GM21619 (cell line): ENCODE measurements at regions not wholly inside any gene's neighbourhood (a gene's known extent, or its start where the extent isn't known, plus 50 kb on each side); places are given as distances from the start of the nearest gene placed in this dataset.
A peak's percentile ranks its signal among the peaks of the same experiment; 100 is the strongest.

Source experiments
- ATAC-seq: cut with Tn5 transposase; IDR thresholded peaks from one replicate; pipeline ENCODE4 v1.9.1; 2021; ENCODE audit not compliant: unreplicated experiment

DNA sequence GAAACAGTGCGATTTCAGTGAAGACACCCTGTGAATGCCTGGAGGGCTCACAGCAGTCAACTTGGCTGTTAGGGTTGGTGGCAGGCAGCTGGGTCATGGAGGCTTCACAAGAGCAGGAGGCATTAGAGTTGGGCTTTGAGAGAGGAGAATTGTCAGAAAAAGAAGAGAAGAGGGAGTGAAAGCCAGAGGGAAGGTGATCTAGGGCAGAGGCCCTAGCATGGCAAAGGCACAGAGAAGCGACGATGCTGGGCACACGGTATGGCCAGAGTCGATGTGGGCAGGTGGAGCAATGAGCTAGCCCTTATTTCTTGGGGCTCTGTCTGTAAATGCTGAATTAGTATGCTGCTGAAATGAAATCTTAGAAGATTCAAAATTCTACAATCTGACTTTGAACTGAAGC is 52.6 kb upstream of the OLFM4 start:
- no peak for ATAC-seq

DNA sequence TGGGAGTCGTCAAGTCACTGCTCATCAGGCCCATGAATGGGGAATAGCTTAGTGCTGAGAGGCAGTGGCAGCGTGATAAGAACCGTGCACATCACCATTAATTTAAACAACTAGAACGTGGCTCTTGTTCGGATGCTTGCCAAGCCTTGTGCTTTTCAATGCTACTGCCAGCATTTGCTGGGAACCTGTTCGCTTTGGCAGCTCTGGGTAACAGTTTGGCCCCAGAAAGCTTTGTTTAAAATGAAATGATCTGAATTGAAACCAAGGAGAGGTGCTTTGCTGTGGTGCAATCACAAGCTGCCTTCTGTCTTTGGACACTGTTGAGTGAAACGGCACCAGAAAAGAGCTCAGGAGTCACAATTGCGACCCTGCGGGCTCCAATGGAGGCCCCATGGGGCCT is 53.5 kb upstream of the OLFM4 start:
- ATAC-seq = no peak

DNA sequence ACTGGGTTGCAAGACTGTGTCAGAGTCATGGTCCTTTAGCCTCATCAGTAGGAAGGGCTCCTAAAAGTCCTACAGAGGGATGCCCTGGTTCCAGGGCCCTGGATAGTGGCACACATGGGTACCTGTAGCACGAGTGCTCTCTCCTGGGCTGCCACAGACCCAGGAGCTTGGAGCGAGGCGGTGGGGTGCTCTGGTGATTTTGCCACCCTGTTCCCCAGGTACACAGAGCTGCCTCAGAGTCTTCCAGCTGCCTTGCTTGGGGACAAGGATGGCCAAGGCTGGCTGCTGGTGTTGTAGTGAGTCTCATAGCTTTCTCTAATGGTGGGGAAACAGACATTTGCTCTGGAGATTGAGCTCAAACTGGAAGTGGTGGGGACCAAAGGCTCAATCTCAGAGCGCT is 53.9 kb upstream of the OLFM4 start:
- no peak for ATAC-seq

DNA sequence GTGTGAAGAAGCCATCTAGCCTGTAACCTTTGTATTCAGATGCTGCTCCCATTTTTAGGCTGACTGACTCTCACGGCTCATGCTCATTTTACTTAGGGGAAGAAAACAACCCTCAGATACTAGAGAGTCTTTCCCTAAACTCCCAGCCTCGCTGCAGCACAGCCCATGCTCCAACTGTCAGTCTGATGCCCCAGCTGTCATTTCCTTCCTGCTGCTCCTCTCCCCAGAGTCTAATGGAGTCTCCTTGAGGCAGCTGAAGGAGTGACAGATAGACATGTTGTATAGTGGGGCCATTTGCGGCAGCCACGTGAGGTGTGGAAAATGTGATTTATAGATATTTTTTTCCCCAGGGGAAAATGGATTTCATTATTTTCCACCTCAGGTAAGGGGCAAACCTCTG is 59.2 kb upstream of the OLFM4 start:
- no peak for ATAC-seq

DNA sequence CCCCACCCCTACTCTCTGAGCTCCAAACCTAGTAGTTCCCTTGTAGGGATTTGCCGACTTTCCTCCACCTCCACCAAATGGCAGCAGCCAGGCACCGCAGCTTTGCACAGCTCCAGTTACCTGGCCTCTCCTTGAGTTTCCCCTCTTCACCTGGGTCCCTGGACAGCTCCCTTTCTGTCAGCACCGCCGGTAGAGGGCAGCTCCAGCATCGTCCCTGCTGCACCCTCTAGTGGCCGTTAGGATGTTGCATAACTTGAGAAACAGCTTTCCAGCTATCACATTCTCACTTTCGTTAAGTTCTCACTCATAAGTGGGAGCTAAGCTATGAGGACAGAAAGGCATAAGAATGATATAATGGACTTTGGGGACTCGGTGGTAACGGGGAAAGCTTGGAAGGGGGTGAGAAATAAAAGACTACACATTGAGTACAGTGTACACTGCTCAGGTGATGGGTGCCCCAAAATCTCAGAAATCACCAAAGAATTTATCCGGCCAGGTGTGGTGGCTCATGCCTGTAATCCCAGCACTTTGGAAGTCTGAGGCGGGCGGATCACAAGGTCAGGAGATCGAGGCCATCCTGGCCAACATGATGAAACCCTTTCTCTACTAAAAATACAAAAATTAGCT is 60.4 kb upstream of the OLFM4 start:
- peak; percentile 99 for ATAC-seq

DNA sequence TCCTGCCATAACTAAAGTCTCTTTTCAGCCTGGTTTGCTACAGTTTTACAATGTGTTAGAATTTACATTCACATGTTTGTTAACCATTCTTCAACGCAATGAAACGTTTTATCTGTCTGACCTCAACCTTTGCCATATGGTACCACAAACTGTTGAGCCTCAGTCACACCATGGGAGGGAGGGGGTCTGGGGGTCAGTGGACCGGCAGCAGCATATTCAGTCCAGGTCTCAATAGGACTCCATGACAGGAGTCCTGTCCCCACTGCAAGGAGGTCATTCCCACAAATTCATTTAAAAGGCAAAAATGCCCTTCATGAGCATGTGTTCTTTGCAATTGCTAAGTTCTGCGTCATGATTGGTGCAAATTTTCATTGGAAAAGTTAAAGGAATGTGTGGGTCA is 66.6 kb upstream of the OLFM4 start:
- no peak for ATAC-seq

DNA sequence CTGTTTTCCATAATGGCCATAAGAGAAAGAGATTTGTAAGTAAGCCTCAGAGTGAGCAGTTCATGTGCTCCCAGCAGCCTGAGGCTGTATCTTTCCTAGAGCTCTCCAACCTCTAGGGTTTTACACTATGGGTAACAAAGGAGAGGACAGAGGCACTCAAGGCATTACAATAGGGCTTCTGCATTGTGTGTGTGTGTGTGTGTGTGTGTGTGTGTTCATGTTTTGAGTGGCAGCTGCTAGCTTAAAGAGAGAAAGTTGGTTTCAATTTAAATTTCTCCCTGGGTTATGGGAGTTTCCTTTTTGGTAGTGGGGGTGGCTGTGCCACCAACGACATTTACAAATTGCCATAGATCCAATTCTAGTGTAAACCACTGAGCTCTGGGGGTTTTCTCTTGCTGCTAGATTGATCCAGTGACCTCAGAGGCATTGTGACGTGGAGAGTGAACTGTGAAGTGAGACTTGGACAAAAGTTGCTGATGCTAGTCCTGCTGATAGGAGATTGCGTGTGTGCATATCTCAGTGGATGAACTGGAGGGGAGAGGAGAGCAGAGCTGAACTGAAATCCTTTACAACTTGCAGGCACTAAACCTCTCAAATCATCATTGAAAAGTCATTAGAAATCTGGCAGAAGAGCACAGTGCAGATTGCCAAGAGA is 67.2 kb upstream of the OLFM4 start:
- ATAC-seq = no peak

DNA sequence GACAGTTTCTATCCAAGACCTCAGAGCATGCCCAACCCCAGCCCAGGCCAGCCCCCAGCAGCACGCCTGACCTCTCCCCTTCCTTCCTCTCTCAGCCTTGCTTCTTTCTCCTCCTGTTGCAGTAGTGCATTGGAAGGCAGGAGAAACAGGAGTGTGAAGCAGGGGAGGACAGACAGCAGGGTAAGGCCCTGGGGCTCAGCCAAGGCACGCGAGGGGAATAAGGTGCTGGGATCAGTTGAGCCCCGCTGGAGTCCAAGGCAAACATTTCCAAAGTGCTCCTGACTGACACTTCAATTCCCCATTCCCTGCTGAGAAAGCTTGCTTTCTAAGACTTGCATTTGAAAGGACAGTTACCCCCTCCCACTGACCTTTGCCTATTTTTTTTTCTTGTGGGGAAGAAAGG is 73.1 kb upstream of the OLFM4 start:
- ATAC-seq = no peak

DNA sequence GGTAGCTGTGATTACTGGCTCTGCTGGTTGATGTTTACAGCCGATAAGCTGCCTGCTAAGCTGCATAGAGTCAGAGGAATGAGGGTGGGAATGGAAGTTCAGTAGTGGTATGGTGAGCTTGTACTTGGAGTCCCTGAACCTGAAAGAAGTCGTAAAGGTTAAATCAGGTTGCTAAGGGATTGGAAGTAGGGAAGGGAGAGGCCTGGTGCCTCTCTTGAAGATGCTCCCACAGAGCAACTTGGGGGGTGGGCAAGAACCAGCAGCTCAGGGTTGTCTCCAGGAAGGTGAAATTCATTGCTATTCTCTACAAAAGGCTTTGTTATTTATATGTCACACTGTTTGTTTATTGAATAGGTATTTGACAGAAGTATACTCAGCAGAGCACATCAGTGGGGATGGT is 73.8 kb upstream of the OLFM4 start:
- no peak for ATAC-seq

DNA sequence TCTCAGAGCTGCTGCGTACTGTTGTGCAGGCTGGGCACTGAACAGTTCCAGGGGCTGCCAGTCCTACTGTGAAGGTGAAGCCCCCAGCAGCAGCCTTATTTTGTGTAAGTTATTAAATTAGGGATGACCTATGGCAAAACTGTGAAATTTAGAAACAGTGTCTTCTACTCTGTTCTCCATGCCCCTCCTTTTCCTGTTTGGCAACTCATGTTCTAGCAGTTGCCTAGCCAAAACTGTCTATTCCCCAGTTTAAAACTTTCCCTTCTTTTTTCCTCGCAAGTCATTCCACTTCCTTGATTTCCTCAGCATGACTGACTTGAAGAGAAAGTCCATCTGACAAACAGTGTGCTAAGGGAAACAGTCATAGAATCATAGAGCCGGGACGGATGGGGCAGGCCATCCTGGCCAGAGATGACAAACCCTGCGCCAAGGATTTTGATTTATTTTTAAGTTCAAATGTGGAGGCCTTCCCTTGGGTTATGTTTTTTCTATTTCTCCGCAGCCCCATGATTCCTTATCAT is 78.1 kb upstream of the OLFM4 start:
- ATAC-seq = no peak

DNA sequence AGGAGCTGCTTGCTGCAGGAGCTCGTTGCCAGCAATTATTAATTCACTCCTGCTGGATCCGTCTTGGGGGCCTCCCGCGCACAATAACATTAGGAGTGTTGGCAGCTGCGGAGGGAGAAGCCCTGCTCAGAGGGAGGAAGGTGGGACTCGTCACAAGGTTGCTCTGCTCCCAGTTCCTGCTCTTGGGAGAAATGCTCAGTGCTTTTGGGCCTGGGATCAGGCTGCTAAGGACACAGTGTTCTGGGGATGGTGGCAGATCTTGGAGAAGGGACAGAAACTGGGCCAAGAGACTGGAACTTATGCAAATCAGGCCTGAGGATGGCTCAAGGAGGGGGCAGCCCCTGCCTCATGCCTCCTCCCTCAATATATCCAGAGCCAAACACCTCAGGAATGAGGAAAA is 78.9 kb upstream of the OLFM4 start:
- no peak for ATAC-seq

DNA sequence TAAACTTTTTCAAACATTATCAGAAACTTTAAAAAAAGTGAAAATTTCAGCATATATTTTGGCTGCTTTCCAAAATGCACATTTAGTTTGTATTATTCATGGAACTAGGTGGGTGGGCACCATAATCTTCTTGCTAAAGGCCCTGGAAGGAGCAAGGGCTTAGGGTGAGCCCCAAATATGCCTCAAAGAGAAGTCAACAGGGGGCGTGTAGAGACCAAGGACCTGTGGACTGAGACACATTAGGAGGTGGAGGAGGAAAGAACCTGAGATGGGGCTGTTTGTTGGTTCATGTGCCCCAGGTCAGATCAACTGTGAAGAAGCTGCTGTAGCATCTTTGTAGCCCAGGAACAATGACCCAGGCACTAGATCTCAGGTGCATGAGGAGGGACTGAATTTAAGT is 79.6 kb upstream of the OLFM4 start:
- ATAC-seq = no peak

DNA sequence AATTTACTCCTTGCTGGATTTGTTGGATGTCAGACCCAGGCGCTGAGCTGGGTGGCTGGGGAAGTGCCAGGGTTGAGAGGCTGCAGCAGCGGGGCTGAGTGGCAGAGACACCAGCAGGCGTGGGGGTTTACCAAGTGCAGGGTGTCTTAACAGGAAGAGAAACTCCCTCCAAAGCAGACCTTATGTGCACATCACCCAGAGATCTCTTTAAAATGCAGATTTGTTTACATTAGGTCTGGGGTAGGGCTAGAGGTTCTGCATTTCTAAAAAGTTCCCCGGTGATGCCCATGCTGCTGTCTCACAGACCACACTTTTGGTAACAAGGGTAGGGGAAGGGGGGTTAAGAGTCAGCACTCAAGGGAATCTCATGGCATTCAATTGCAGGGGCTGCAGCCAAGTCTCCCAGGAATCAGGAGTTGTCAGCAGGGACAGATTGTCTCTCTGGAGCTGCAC is 80.7 kb upstream of the OLFM4 start:
- ATAC-seq = no peak

DNA sequence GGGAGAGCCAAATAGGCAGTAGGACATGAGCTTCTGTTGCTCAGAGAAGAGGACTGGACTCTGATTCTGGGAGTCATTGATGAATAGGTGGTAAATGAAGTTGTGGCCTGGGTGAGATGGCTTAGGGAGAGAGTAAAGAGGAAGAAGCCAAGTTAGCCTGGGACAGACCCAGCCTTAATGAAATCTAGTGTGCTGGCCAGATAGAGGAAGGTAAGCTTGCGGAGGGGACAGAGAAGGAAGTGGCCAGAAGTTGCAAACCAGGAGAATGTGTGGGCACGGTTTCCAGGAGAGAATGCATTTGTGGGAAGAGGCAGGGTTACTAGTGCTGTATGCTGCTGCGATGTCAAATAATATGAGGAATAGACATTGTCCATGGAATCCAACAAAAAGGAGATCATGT is 83.3 kb upstream of the OLFM4 start:
- no peak for ATAC-seq

DNA sequence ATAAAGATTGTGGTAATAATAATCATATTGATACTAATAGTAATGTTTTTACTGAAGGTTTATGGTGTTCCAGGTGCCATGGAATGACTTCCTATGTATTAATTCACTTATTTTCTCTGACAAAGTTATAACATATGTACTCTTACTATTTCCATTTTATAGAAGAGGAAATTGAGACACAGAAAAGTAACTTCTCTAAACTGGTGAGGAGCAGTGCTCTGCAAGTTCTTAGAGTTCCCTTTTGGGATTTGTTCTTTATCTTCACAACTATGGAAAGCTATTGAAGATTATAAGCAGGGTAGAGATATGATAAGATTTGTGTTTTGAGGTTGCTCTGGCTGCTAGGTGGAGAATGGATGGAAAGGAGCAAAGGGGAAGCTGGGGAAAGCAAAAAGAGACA is 83.9 kb upstream of the OLFM4 start:
- ATAC-seq = no peak

DNA sequence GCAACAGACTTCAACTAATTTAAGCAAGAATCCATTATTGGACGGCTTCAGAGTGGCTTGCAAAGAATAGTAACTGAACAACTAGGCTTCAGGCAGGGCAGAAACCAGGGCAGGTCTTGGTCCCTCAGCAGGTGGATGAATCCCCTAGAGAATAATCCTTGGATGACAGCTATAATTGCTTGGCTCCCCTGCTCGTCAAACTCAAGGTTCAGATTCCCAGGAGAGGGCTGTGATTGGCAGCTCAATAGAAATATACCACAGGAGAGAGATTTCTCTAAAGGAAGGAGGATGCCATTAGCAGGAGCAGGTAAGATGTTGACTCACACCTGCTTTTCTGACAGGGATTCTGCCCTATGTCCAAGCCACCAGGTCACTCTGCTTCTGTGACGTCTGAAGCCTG is 89.6 kb upstream of the PCDH8 start:
- no peak for ATAC-seq

DNA sequence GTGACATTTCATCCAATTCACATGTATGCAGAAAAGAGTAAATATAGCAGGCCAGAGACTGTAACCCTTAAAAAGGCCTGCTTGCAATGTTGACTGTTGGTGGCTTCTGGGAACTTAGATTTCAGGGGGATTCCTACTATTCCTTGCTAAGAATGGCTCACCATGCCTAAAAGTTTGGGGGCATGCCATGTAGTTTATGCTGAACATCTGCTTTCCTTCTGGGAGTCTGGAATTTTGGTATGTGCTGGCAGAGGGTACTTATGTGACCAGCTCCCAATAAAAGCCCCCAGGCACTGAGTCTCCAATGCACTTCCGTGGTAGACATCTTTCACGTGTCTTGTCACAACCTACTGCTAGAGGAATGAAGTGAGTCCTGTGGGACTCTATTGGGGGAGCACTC is 88.4 kb upstream of the PCDH8 start:
- no peak for ATAC-seq

DNA sequence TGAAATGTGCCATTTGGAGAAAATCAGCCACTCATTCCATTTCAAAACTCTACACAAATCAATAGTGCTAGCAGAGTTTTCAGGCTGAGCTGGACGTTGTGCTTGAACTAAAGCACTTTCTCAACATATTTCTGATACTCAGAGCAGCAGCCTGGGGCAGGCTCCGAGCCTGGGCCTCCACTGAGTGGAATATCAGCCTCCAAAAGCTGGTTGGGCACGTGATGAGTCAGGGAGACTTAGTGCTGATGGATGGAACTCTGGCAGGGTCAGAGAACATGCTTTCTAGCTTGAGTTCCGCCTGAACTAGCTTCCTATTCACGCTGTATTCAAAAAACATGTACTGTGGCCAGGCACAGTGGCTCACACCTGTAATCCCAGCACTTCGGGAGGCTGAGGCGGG is 85.8 kb upstream of the PCDH8 start:
- ATAC-seq = no peak

DNA sequence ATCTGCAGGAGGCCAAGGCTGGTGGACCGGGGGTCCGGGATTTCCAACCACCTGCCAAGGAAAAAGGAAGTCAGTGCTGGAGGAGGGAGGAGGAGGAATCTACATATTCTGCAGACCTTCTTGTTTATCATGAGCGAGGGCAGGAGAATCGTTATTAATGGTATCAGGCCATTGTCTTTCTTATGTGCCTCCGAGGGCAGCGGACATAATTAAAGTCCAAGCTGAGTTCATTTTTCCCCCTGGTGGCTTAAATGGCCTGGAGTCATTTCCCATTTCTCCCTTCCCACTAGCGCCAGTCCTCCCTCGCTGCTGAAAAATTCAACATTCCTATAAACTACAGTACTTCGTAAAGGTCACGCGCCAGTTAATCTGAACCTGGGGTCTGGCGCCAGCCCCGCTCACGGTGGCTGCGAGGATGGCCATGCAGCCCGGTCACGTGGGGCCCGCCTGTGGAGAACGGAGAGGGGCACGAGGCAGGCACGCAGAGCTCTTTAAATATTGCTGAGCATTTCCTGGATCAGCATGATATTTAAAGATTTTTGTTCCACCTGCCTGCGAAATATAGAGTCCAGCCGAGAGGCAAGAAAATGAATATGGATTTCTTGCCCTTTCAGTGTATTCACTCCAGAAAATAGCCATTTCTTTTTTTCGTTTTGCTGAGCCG is 85.2 kb upstream of the PCDH8 start:
- ATAC-seq = no peak

DNA sequence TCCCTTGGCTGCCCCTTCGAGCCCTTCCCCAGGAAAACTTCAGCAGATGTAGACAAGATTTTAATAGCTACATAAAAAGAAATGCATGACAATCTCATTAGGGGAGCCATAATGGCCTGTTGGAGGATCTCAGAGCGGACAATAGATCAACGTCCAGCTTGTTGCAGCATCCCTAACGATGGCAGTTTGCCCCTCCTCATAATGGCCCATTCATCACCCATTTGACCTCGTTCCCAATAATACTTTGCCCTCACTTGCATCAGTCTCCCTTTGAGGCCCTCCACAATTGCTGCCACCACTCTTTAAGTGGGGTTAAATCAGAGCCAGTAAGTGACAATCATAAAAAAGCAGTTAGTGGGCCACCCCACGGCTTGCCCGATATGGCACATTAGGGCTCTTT is 84.7 kb upstream of the PCDH8 start:
- ATAC-seq = no peak

DNA sequence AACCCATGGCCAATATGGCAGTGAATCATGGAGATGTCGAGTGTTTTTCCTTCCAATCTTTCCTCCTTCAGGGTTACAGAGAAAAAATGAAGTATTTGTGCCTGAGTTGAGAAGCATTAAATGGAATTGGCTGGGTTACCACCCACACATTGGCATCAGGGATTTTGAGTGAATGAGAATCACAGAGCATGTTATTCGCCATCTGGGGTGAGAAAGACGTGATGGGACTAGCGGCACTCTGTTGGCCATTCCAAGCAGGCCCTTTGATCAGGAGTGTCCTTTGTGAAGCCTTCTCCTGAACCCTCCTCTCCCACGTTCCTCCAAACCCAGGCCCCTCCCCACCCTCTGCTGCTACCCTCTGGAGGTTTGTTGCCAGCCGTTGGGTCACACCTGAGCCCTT is 84.2 kb upstream of the PCDH8 start:
- ATAC-seq = no peak
